HPDE6-E6E7 (cell line): ENCODE measurements at regions not wholly inside any gene's neighbourhood (a gene's known extent, or its start where the extent isn't known, plus 50 kb on each side); places are given as distances from the start of the nearest gene placed in this dataset.

Experiments used
- DNase-seq: peaks from one replicate; pipeline ENCODE4 v3.0.0; 2011; ENCODE audit warnings: missing footprints; ENCODE audit errors: extremely low spot score

DNA sequence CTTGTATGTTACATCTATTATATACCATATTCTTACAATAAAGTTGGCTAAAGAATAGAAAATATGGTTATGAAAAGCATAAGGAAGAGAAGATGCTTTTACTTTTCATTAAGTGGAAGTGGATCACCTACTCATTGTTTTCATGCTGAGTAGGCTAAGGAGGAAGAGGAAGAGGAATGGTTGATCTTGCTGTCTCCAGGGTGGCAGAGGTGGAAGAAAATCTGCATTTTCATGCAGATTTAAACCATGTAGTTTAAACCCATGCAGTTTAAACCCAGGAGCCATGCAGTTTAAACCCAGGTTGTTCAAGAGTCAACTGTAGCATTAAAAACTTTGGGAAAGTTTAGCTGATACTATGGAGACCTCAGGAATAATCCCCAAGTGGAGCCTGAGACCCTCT, 214.8 kb upstream of the NAALADL2 start:
- no peak for DNase-seq

DNA sequence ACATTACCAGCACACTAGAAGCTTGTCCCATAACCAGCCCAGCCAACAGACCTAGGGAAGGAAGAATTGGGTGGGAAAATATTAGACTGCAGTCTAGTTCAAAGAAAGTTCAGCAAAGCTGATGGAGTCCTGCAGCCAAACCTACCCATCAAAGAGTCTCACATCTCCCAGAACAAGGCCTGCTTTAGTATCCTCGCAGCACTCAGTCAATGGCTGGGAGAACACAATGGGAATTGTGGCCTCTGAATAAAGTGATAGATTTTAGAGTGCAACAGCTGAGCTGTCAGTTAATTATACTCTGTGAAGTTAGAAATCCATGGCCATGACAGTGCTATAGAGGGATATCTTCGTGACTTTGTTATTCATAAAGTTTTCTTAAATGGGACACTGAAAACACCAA, 207.2 kb upstream of the NAALADL2 start:
- DNase-seq: no peak

DNA sequence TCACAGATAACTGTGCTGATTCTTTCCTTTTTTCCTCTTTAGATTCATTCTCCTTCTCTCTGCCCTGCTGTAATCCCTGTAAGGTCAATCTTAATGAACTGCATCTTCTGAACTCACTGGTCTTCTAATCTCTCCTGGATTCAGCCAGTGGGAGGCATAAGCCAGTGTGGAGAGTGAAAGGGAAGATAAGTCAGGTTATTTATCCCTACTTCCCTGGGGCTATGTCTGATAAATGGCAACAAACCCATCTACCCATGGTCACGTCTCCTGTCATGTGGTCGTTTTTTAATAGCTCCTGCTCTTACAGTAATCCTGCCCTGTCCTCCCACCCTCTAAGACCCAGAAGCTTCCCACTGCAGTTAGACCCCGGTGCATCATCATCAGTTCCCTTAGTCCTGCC, 199.6 kb upstream of the NAALADL2 start:
- DNase-seq: no peak

- DNase-seq: no peak
Measured at GRCh38 chr3:174662653-174663052, 196.5 kb upstream of the NAALADL2 start.

DNA sequence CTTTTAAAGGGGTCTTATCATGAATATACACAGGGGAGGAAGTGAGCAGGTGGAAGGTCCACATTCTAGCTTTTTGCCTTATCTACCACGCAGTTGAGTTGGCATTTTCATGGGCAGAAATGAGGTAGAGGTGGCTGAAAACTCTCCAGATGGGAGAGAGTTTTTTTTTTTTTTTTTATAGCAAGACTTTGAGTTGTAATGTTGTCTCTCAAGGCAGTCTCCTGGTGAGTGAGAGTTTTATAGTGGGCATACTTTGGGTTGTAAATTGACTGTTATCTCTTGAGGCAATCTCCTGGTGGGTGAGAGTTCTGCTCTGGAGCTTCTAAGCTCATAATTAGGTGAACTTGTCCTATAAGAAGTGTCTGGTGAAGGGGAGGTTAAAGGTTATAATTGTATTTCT, 191.7 kb upstream of the NAALADL2 start:
- no peak for DNase-seq

DNA sequence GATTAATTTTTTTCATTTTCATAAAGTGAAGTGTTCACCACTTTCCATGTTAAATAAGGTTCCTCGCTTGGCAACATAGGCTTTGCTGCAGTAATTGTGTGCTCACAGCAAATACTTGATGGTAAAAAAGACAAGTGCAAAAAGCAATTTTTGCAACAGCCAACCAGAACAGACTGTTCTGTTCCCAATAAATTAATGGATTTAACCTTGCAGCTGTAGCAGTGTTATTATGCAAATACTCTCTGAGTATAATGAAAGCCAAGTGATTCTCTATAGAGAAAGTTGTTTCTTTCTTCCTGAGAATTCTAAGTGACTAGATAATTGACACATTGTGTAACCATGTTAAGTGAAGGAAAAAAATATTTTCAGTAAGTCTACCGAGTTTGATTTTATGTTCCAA, 183.7 kb upstream of the NAALADL2 start:
- DNase-seq: no peak

GRCh38 chr3:174681784-174682183, 177.3 kb upstream of the NAALADL2 start:
- DNase-seq: no peak

GRCh38 chr3:174685796-174686195, 173.3 kb upstream of the NAALADL2 start:
- DNase-seq: no peak

- DNase-seq: no peak
Measured at GRCh38 chr3:174697310-174697709, 161.8 kb upstream of the NAALADL2 start.

DNA sequence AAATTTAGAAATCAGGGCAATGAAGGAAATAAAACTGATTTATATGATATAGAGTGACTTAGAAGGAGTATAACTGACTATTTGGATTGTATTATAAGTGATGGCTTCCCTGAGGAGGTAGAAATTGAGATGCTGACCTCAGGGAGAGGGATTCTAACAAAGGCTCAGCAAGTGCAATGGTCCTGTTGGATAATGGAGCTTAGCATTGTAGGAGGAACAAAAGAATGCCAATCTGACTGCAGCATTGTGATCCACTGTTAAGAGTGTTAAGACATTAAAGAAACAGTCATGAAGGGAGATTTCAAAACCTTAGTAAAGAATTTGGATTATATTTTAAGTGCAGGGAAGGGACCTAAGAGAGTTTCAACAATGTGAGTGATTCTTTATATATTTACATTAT, 158.4 kb upstream of the NAALADL2 start:
- no peak for DNase-seq

DNA sequence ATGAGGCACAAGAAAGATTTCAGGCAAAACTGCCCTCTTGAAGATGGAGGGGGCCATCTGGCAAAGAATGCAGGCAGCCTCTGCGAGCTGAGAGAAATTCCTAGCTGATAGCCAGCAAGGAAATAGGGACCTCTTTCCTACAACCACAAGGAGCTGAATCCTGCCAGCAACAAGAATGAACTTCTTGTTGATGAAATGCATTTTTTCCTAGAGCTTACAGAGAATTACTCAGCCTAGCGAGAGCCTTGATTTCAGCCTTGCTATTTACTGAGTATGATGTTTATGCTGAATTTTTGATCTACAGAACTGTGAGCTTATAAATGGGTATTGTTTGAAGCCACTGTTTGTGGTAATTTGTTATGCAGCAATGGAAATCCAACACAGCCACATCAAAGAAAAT, 148.5 kb upstream of the NAALADL2 start:
- no peak for DNase-seq

DNA sequence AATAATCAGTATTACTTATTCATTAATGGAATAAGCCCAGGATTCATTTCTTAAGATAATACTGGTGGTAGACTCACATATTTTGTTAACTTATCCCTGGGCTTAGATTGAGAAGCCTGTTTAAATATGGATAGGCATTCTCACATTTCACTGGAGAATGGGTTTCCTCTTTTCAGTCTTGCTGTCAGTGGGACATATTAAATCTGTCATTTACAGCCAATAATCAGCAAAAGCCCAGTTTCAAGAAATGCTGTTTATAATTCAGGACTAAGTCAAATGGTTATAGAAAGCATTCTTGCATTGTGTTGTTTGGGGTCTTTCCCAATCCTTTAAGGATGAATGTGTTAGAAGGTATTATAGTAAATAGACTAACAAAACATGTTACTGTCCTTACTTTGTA, 143.7 kb upstream of the NAALADL2 start:
- DNase-seq: no peak

- no peak for DNase-seq
Measured at GRCh38 chr3:174716956-174717505, 142.1 kb upstream of the NAALADL2 start.

DNA sequence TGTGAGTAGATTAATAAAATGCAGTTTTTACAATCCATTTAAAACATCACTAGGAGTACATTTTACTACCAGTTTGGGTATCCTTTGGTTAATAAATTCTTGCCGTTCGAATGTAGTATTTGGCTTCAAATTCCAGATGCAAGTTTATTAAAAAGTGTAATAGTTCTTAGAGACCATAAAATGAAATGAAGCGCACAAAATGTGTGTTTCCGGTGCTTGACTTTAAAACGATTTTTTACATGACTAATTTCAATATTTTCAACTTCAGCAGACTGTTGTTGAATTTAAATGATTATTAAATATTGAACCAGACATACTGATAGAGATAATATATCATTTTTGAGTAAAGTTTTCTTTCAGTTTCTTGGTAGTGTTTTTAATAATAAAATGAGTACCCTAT, 138.4 kb upstream of the NAALADL2 start:
- no peak for DNase-seq

- DNase-seq: no peak
Measured at GRCh38 chr3:174725303-174725702, 133.8 kb upstream of the NAALADL2 start.

DNA sequence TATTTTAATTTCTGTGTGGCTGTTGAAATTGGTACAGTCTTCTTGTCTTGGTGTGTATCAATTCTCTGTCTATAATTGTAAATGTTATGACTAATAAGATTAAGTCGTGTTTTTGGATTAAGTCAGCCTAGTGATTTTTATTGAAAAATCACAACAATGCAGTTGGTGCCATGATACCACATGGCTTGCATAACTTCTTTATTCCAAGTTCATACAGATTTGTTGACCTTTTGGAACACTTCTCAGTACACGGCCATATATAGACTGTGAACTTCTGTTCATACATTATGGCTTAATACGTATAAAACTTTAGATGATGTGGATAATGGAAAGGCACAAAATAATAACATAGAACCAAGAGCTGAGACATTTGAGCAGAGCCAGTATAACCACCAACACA, 121.2 kb upstream of the NAALADL2 start:
- DNase-seq: no peak

- no peak for DNase-seq
Measured at GRCh38 chr3:174749143-174749542, 110.0 kb upstream of the NAALADL2 start.

- no peak for DNase-seq
Measured at GRCh38 chr3:174755833-174756829, 103.0 kb upstream of the NAALADL2 start.

DNA sequence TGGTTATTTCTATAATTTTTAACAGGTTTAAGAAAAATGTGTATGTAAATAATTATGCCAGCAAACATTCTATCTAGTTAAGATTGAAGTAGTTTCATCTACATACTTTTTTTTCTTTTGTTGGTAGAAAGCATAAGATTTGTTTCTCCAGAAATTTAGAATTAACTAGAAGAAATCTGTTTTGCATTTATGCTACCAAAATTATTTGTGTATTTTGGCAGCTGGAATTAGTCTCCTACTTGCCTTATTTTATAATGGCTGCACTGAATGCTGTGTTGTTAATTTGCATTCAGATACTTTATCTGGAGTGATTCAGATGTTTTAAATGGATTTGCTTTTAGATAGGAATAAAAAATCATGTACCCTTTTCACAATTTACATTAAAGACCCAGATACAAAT, 100.2 kb upstream of the NAALADL2 start:
- no peak for DNase-seq

GRCh38 chr3:174767406-174767805, 91.7 kb upstream of the NAALADL2 start:
- no peak for DNase-seq

DNA sequence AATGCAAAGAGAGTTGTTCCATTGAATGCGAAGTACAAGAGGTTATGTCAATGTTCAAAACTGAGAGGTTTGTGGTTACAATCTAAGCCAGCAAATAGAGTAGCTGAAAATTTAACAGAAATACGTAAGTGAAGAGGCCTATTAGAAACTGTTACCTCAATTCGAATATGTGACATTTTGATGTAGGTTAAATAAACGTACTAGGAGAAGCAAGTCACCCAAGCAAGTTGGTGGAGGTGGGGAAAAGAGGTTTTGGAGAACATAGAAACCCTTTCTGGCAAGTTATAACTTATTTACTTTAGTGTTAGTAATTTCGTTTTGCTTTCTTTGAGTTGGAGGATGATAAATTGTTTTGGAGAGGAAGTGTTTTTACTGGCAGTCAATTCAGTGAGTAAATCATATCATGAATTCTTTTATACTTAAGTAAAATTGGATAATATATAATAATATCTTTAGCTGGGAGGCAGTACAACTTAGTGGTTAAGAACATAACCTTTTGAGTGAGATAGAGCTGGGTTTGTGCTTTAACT, 91.2 kb upstream of the NAALADL2 start:
- DNase-seq: no peak

DNA sequence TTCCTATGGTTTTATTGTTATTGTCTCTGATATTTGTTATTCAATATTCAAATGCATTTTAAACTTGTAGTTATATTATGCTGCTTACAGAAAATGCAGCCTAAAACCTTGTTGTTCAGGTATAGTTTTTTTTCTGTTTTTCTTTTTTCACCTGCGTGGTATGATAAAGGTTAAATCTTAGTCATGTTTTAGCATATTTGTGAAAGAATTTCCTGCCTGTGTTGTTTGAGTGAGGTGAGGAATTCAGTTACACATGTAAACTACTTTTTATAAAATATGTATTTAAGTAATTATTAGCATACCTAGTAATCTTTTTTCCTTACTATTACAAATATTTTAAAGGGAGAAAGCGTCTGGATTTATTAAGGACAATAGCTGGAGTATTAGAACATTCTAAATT, 90.0 kb upstream of the NAALADL2 start:
- DNase-seq: no peak

DNA sequence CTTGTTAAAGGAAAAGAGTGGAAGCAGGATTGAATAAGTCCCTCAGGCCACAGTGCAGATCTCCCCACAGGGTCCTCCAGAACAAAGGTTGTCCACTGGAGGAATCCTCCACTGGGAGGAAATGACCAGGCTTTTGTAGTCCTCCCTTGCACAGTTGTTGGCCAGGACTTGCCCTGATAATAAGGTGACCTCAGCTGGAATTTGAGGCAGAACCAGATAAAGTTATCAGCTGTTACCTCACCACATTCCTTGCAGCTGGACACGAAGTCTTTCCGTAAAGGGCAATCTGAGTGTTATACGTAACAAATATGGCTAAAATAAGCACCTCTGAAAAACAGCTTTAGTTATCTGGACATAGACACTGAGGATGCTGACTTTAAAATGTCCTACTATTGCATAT, 83.5 kb upstream of the NAALADL2 start:
- DNase-seq: no peak
